ENCODE measurements at regions not wholly inside any gene's neighbourhood (a gene's known extent, or its start where the extent isn't known, plus 50 kb on each side); places are given as distances from the start of the nearest gene placed in this dataset.

- H3K4me3 ChIP-seq (ENCODE audit: low read depth, poor library complexity, severe bottlenecking), result no peak overlapping the region
- intact Hi-C loops (cut with DNase I; ENCODE audit: low total_unique reads), result no loop called here
- TF ChIP-seq POLR2A (IDR thresholded peaks at IDR 0.05), result no peak
- DNase-seq (ENCODE audit: low spot score in 2 of 2), result no peak
- 92 to 100% methylated on average over 2 of the region's 2 CpGs for WGBS, 2 donors
These were observed 74.0 kb downstream of the FOXD2 start for GRCh38 chr1:47511825-47512224.

- intact Hi-C loops (cut with DNase I; ENCODE audit: low total_unique reads), result no loop called here
- H3K4me3 ChIP-seq (ENCODE audit: low read depth, poor library complexity, severe bottlenecking), result no peak overlapping the region
- 89 to 90% methylated on average over 3 of the region's 3 CpGs for WGBS, 2 donors
- DNase-seq (ENCODE audit: low spot score in 2 of 2), result peak in 1 of 2 donors; percentile 40
- TF ChIP-seq POLR2A (IDR thresholded peaks at IDR 0.05), result no peak
- no peak for TF ChIP-seq CTCF (IDR thresholded peaks at IDR 0.05)
These were observed 75.5 kb downstream of the FOXD2 start for GRCh38 chr1:47513393-47513792.

GRCh38 chr1:47514229-47514628 lies 76.4 kb downstream of the FOXD2 start:
- H3K4me3 ChIP-seq (ENCODE audit: low read depth, poor library complexity, severe bottlenecking), result no peak overlapping the region
- intact Hi-C loops (cut with DNase I; ENCODE audit: low total_unique reads), result no loop called here
- no peak for TF ChIP-seq CTCF (IDR thresholded peaks at IDR 0.05)
- TF ChIP-seq POLR2A (IDR thresholded peaks at IDR 0.05), result no peak
- peak in 1 of 2 donors; percentile 39 for DNase-seq (ENCODE audit: low spot score in 2 of 2)

- DNase-seq (ENCODE audit: low spot score in 2 of 2), result peak in 1 of 2 donors; percentile 62
- intact Hi-C loops (cut with DNase I; ENCODE audit: low total_unique reads), result no loop called here
- TF ChIP-seq POLR2A (IDR thresholded peaks at IDR 0.05), result no peak
- no peak for TF ChIP-seq CTCF (IDR thresholded peaks at IDR 0.05)
- 79 to 81% methylated on average over 8 of the region's 8 CpGs for WGBS, 2 donors
- H3K4me3 ChIP-seq (ENCODE audit: low read depth, poor library complexity, severe bottlenecking), result no peak overlapping the region
These were observed 77.4 kb downstream of the FOXD2 start for GRCh38 chr1:47515164-47515789.

- TF ChIP-seq POLR2A (IDR thresholded peaks at IDR 0.05), result no peak
- no peak for TF ChIP-seq CTCF (IDR thresholded peaks at IDR 0.05)
- 78 to 88% methylated on average over 2 of the region's 2 CpGs for WGBS, 2 donors
- intact Hi-C loops (cut with DNase I; ENCODE audit: low total_unique reads), result no loop called here
- no peak overlapping the region for H3K4me3 ChIP-seq (ENCODE audit: low read depth, poor library complexity, severe bottlenecking)
- peak in 1 of 2 donors; percentile 26 for DNase-seq (ENCODE audit: low spot score in 2 of 2)
These were observed 80.1 kb downstream of the FOXD2 start for GRCh38 chr1:47517946-47518345.

GRCh38 chr1:47519491-47519890 lies 81.6 kb downstream of the FOXD2 start:
- DNase-seq (ENCODE audit: low spot score in 2 of 2), result no peak
- TF ChIP-seq CTCF (IDR thresholded peaks at IDR 0.05) (no peak), POLR2A (IDR thresholded peaks at IDR 0.05) (no peak)
- H3K4me3 ChIP-seq (ENCODE audit: low read depth, poor library complexity, severe bottlenecking), result no peak overlapping the region
- intact Hi-C loops (cut with DNase I; ENCODE audit: low total_unique reads), result no loop called here
- 85 to 87% methylated on average over 4 of the region's 4 CpGs for WGBS, 2 donors

All from lower leg skin (tissue), 4 donors.